HG02623 (cell line): ENCODE measurements at regions not wholly inside any gene's neighbourhood (a gene's known extent, or its start where the extent isn't known, plus 50 kb on each side); places are given as distances from the start of the nearest gene placed in this dataset.

Source experiments
- ATAC-seq: cut with Tn5 transposase; IDR thresholded peaks from one replicate; pipeline ENCODE4 v1.9.1; 2021; ENCODE audit warnings: moderate library complexity; ENCODE audit not compliant: unreplicated experiment

DNA sequence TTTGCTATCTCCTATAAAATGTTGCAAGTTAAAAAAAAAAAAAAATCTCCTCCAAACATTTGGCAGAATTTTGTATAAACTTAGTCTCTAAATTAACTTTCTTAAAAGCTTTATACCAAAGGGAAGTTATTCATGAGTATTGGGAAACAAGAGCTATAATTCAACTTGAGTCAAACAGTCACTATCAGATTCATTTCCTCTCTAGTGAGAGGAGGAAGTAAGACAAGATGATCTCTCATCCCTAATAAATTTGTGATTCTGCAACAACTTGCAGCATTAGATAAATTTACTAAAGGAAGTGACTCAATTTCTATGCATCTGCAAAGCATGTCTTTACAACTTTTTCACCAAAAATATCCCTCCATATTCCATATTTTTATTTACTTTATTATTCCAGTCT lies 135.4 kb upstream of the GNPDA2 start:
- ATAC-seq = no peak

DNA sequence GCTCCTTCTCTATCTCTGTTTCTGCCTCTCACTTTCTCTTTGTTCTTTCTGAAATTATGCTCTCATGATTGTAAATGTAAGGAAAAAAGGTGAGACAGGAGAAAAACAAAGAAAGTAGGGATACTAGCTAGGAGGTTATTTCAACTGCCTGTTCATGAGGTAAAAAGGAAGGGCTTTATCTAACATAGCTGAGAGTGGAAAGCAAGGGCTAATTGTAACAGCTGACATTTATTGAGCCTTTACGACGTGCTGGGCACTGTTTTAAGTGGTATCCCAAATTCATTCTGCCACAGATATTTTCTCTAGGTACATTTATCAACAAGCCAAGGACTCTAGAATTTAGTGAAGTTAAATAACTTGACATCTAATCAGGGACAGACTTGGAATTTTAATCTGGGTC lies 133.1 kb upstream of the GNPDA2 start:
- ATAC-seq = no peak

DNA sequence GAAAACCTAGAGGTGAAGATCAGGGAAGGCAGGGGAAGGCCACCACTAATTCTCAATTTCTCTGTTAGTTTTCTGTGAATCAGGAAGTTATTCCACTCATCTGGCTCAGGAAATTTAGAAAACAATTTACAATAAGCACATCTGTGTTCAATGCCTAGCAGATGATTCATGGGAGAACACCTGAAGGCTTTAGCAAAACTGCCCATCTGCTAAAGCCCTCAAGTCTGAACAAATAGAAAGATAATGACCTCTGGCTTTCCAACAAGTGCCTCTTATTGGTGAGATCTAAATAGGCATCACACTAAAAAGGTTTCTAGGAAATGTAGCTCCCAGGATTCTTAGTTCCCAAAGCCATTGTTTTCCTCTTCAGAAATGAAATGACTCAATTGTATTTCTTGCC lies 122.1 kb upstream of the GNPDA2 start:
- no peak for ATAC-seq

DNA sequence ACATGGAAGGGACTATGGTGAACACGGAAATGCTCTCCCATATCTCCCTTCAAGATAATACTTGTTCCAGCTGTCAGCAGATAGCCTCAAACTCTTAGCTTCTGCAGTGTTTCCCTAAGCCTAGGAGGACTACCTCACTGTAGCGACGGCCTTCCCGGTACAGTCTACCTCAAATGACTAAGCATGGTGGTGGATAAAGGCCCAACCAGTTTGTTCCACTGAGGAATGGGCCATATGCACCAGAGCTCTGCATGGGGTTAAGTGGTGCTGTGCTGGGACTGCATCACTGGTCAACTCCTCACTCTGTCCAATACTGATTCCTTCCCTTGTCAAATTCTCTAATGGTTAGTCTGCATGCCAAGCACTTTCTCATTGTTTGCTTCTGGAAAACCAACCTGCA lies 119.6 kb upstream of the GNPDA2 start:
- no peak for ATAC-seq

DNA sequence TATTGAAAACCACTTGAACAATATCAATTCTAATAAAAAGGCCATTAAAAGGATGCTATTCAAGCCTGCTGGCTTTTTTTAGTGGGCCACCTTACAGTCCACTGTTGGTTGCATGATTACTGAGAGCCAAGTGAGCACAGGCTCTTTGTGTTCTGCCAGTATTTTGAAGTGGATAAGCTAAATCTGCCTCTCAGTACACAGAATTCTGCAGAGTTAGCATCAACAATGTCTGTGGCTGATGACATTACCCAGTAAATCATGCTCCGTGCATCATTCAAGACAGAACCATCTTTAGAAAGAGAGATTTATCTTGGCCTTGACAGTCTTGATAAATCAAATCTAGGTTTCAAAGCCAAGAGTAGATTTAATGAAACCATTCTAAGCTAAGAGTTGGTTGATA lies 119.0 kb upstream of the GNPDA2 start:
- no peak for ATAC-seq

DNA sequence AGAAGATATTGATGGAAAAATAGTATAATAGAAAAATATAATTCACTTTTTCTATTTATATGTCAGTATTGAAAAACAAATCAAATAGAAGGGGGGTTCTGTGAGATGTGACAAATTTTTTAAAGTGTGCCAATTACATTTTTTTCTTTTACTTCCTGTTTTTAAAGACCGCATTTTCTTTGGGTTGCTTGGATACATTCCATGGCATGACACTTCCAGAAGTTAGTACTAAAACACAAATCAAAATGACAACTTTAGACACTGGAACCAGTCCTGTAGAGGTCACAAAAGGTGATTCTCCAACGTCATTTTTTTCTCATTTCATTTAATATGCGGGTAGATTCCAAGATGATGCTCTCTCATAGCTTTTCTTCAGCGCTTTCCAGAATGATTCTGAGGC lies 116.2 kb upstream of the GNPDA2 start:
- no peak for ATAC-seq

DNA sequence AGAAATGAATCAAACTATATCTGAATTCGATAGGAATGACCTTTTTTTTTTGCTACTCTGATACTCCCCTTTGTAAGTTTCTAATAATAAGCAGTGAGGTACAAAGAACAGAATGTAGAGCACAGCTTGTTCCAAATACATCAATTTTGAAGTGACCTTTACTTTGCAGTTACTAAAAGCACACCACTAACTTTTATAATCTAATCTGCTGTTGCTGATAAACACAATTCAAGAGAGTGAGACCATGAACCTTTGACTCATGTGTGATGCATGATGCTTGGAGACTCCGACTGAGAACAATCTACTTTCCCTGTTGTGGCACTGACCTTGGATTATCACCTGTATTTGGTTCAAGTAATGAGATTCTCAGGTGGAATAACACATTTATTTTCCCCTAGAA lies 91.6 kb upstream of the GNPDA2 start:
- no peak for ATAC-seq

DNA sequence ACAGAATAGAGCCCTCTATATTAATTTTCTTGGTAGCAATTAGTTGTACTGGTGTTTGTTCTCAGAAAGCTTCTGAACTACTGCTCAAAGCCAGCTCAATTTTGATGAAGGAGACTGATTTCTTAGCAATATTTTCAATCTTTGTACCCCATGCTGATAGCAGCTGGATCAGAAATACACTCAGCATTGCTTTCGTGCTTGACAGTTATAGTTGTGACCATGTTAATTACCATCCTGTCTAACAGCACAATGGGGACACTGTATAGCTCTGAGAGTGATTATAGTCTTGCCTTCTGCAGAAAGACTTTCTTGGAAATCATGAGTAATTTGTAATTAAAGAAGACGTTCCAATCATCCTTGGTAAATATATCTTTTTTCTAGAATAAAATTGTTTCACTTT lies 79.7 kb upstream of the GNPDA2 start:
- ATAC-seq = no peak

DNA sequence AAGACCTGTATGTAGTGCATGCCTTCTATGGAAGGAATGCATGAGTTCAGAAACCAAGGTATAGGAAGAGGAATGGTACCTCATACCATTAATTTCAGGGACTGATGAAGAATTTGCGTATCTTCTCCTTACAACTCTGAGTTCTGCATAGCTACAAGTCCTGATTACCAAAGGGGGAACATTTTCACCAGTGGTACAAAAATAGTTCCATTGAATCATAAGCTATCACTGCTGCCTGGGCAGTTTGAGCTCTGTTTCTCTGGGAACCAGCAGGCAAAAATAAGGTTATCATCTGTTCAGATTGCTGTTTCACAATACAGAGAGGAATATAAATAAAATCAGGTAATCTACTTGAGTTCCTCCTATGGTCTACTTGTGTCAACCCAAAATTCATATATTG lies 77.9 kb upstream of the GNPDA2 start:
- ATAC-seq = no peak

DNA sequence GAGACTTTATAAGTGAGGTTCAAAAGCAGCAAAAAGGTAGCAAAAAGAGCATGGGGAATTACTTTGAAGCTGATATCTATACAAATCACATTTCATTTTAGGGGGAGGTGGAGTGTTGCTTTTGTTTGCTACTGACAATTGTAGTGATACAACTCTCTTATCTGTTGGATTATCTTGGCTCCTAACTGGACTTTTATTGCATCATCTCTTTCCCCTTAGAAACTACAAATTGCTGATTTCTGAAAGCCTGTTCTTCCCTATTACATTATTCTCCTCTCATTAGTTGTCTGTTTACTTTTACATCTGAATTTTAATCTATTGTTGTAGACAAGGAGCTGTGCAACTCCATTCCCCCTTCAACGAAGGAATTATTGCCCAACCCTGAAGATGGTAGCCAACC lies 75.0 kb upstream of the GNPDA2 start:
- no peak for ATAC-seq

DNA sequence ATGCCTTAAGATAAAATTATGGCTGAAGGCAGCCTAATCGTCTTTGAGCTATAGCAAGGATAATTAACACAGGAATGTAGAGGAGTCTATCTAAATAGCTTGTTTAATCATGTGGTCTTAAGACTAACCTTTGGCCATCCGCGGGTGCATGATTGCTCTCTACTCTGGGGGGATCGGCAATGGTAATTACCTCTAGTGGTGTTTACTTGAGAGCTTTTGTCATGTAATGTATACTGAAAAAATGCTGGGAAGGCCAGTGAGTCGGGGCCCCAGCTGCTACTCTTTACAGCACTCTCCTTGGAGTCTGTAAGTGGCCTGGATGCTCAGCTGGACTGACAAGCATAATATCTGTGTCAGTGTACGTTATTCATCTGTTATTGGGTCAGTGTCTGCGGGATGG lies 65.5 kb upstream of the GNPDA2 start:
- no peak for ATAC-seq

DNA sequence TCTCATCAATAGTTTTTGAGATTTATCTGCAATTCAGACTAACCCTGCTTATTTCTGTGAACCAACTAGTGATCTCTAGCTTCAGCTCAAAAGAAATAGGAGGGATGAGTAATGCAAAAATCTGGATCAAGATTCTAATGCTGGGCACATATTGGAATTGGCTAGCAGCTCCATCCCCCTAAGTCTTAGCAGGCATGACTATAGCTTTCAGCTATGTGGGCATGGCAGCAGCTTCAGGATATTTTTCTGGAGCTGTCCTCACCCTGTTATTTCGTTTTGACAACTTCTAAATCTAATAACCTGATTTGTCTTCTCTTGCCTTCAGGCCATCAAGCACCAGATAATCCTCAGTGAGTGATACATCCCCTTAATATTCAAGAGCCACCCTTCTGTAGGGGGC lies 50.8 kb upstream of the GNPDA2 start:
- ATAC-seq = no peak
